ENCODE measurements at regions not wholly inside any gene's neighbourhood (a gene's known extent, or its start where the extent isn't known, plus 50 kb on each side); places are given as distances from the start of the nearest gene placed in this dataset.

- Mint-ChIP-seq H3K27ac (no peak overlapping the region), H3K4me3 (ENCODE audit: low read depth) (no peak overlapping the region), H3K27me3 (peaks cover 58% of the 10 kb centered on the region), H3K4me1 (ENCODE audit: low read depth) (no peaks in the 10 kb centered on the region), H3K9me3 (ENCODE audit: low read depth) (no peaks in the 10 kb centered on the region), H3K36me3 (ENCODE audit: insufficient read depth) (no peaks in the 10 kb centered on the region)
- TF ChIP-seq CTCF (IDR thresholded peaks at IDR 0.05; ENCODE audit: unreplicated experiment): no peak
- DNase-seq (ENCODE audit: low spot score, unreplicated experiment): no peak
Observed at GRCh38 chr1:112325504-112325903, 70.5 kb upstream of the CTTNBP2NL start.

GRCh38 chr1:112328600-112328999 is 67.4 kb upstream of the CTTNBP2NL start:
- Mint-ChIP-seq H3K4me1 (ENCODE audit: low read depth) (peaks cover 5% of the 10 kb centered on the region), H3K4me3 (ENCODE audit: low read depth) (no peak overlapping the region), H3K9me3 (ENCODE audit: low read depth) (no peaks in the 10 kb centered on the region), H3K27ac (no peak overlapping the region), H3K27me3 (peaks cover 44% of the 10 kb centered on the region), H3K36me3 (ENCODE audit: insufficient read depth) (no peaks in the 10 kb centered on the region)
- DNase-seq (ENCODE audit: low spot score, unreplicated experiment): no peak
- TF ChIP-seq CTCF (IDR thresholded peaks at IDR 0.05; ENCODE audit: unreplicated experiment): no peak

- no peak for TF ChIP-seq CTCF (IDR thresholded peaks at IDR 0.05; ENCODE audit: unreplicated experiment)
- Mint-ChIP-seq H3K4me3 (ENCODE audit: low read depth) (no peak overlapping the region), H3K27ac (no peak overlapping the region), H3K4me1 (ENCODE audit: low read depth) (peaks cover 5% of the 10 kb centered on the region), H3K27me3 (peaks cover 31% of the 10 kb centered on the region), H3K36me3 (ENCODE audit: insufficient read depth) (no peaks in the 10 kb centered on the region), H3K9me3 (ENCODE audit: low read depth) (no peaks in the 10 kb centered on the region)
- no peak for DNase-seq (ENCODE audit: low spot score, unreplicated experiment)
Observed at GRCh38 chr1:112332176-112333150, 63.6 kb upstream of the CTTNBP2NL start.

- H3K27me3 Mint-ChIP-seq: peaks cover 34% of the 10 kb centered on the region
- no peak overlapping the region for H3K27ac Mint-ChIP-seq
- no peak for DNase-seq (ENCODE audit: low spot score, unreplicated experiment)
- peaks cover 5% of the 10 kb centered on the region for H3K4me1 Mint-ChIP-seq (ENCODE audit: low read depth)
- no peak overlapping the region for H3K4me3 Mint-ChIP-seq (ENCODE audit: low read depth)
- H3K9me3 Mint-ChIP-seq (ENCODE audit: low read depth): no peaks in the 10 kb centered on the region
- no peaks in the 10 kb centered on the region for H3K36me3 Mint-ChIP-seq (ENCODE audit: insufficient read depth)
- TF ChIP-seq CTCF (IDR thresholded peaks at IDR 0.05; ENCODE audit: unreplicated experiment): no peak
Observed at GRCh38 chr1:112335351-112335750, 60.7 kb upstream of the CTTNBP2NL start.

GRCh38 chr1:112337028-112337531 is 58.9 kb upstream of the CTTNBP2NL start:
- no peaks in the 10 kb centered on the region for H3K36me3 Mint-ChIP-seq (ENCODE audit: insufficient read depth)
- no peak overlapping the region for H3K4me3 Mint-ChIP-seq (ENCODE audit: low read depth)
- H3K9me3 Mint-ChIP-seq (ENCODE audit: low read depth): no peaks in the 10 kb centered on the region
- H3K4me1 Mint-ChIP-seq (ENCODE audit: low read depth): peaks cover 2% of the 10 kb centered on the region
- no peak overlapping the region for H3K27ac Mint-ChIP-seq
- peaks cover 39% of the 10 kb centered on the region for H3K27me3 Mint-ChIP-seq
- TF ChIP-seq CTCF (IDR thresholded peaks at IDR 0.05; ENCODE audit: unreplicated experiment): peak; percentile 65
- DNase-seq (ENCODE audit: low spot score, unreplicated experiment): no peak
